Fibroblast of peridontal ligament (primary cell): ENCODE measurements at regions not wholly inside any gene's neighbourhood (a gene's known extent, or its start where the extent isn't known, plus 50 kb on each side); places are given as distances from the start of the nearest gene placed in this dataset.

Experiments used
- DNase-seq: peaks from one replicate; pipeline ENCODE4 v3.0.0-alpha.2; 2010; ENCODE audit errors: extremely low read depth

- DNase-seq = no peak
Observed at GRCh38 chr11:80365076-80365725, 924.4 kb upstream of the TENM4 start.

DNA sequence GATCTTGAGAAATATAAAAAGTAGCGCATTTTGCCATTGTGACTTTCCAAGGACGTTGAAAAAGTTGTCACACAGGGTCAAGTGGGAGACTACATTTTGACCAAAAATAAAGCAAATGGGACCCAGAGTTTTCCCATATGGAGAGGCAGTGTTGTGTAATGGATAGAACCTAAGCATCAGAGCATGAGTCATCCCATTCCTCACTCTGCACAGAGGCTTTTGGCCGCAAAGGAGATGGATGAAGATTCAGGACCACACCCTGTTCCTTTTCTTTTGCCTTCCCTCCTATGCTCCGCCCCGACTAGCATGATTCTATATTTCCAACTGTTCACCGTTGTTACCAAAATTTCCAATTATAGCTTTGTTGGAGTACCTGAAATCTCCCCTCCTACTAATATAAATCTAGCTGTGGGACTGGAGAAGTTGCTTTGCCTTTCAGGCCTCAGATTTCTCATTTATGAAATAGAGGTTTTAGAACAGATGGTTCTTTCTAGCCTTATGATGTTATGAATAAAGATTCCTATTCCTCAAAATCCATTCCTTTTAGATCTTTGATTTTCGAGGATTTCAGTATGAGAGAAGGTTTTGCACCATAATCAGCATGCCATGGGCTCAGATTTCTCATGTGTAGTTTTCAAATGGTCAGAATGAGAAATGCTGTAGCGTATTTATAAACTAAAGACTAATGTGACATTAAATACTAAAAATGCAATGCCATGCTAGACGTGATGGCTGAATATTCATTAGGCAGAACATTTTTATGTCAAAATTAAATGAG, 921.9 kb upstream of the TENM4 start:
- no peak for DNase-seq

GRCh38 chr11:80355251-80355650, 914.4 kb upstream of the TENM4 start:
- no peak for DNase-seq

GRCh38 chr11:80350541-80350940, 909.7 kb upstream of the TENM4 start:
- no peak for DNase-seq

DNA sequence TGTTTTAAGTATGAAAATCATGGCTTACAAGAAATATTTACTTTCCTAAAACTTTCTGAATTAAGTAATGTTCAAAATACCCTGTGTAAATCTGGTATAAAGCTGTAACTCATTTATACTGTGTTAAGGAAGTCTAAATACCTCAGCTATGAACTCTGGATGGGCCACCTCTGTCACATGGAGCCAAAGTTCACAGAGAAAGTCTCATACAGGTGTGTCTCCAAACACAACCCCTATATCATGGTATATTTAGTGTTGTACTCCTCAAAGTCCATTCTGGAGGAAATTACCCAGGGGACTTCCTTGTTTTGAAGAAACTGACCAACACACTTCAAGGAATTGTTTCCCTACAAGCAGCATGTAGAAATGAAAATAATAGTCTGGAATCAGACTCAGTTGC, 909.2 kb upstream of the TENM4 start:
- no peak for DNase-seq

DNA sequence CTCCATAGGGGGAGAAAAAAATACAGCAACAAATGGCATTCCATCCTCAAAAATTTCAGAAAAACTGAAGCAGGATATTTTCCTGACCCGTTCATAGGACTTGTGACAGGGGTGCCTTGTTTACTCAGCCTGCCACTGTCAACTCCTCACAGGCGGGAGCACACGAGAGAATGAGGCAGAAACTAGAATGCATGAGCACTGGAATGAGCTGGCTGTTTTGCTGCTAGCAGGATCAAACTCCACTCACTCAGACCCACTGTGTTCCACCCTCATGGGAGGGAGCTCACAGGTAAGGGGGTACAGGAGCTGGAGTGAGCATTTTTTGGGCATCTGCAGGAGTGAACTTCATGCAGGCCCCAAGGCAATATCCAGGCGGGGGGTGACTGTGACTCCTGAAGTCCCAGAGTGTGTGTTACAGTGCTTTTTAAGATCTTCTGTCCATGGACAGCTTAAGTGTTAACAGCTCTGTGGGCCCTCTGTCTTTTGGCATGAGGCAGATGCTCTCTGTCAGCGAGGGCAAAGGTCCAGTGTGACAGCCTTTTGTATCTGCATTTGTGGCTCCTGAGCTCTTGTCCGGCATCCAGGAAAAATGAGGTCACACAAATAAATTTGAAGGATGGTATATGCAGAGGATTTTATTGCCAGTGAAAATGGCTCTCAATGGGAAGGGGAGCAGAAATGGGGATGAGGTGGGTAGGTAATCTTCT, 905.7 kb upstream of the TENM4 start:
- no peak for DNase-seq

- DNase-seq = no peak
Observed at GRCh38 chr11:80343436-80343835, 902.6 kb upstream of the TENM4 start.

DNA sequence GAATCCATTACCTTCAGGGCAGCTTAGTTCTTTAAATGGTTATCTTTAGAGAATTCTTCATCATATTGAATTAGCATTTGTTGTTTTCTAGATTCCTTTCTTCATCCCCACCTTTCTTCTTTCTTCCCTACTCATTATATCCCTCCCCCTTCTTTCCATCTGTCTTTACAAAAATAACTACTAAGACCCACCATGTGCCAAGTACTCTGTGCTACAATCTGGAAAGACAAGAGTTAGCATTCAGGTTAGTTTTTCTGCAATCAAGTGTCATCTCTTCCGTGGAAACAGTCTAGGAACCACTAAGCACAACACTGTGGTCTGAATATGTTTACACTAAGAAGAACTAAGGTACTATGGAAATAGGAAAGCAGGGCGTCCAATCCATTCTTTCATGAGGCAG, 897.4 kb upstream of the TENM4 start:
- DNase-seq = no peak

- no peak for DNase-seq
Observed at GRCh38 chr11:80331694-80332093, 890.9 kb upstream of the TENM4 start.

DNA sequence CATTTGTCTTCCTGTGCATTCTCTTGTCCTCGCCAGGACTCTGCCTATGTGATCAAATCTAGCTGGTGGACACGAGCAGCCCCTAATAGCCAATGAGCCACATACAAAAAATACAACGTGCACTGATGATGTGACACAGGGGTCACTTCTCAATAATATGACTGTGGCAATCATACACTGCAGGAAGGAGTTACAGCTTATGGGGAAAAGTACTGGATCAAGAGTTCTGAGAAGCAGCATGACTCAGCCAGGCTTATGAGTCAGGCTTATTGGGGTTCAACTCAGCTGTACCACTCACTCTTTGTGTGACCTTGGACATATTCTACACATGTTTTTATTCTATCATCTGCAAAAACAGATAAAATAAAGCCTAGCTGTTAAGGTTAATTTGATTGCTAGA, 889.4 kb upstream of the TENM4 start:
- DNase-seq = no peak

DNA sequence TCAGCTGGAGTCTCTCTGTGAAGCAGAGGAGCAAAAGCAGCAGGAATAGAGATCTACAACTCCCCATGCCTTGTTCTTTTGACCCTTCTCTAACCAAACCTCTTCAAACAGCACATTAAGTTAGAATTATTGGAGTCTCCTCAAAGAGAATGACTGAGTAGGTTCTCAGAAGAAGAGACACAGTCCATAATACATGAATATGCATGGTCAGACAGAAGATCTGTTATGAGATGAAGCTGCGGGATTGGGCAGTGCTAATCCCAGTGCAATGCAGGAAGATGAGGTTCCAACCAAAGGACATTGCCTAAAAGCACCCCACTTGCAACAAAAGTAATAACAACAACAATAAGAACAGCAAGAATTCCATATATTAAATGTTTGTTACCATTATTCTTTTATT, 887.9 kb upstream of the TENM4 start:
- DNase-seq = no peak

DNA sequence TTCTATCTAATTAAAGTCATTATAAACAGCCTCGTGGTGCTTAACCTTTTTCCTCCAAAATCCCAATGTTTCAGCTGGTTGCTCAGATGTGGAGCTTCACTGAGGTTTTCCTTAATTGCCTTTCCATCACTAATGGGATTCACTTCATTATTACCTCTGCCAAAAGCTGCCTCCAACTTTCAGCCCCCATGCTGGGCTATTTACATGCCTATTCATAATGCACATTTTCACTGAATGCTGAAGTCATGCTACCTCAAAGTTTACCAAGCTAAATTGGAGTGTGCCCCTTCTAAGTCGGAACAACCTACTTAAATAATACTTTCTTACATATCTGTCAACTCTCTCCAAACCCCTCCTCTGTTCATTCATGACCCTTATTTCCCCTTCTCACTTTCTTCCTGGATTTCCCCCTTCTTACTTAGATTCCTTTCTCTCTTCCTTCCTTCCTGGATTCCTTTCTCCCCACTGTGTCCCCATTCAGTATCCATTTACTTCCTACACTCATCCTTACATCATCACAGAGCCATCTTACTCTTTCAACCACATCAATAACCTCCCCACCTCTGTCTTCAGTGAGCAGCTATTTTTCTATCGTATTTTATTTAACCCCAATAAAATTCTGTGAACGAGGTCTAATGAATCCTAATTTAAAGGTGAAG, 887.3 kb upstream of the TENM4 start:
- DNase-seq = no peak

- no peak for DNase-seq
Observed at GRCh38 chr11:80321786-80322185, 881.0 kb upstream of the TENM4 start.

- DNase-seq = no peak
Observed at GRCh38 chr11:80320765-80321164, 879.9 kb upstream of the TENM4 start.

- no peak for DNase-seq
Observed at GRCh38 chr11:80320226-80320625, 879.4 kb upstream of the TENM4 start.

DNA sequence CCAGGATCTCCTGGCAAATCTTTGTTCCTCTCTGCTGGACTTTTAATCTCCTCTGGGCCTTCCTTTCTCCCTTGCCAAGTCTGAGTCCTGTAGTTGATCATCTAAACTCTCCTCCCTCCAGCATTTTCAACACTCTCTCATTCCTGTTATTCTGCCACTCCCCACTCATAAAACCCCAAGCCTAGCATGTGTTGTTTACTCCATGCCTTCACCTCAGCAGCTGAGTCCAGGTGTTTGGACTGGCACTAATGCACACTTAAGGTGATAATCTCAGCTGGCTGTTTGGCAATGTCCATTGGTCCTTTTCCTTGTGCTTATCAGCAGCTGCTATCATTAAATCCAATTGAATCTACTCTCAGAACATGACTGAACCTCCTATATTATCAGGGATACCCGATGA, 876.8 kb upstream of the TENM4 start:
- no peak for DNase-seq

- no peak for DNase-seq
Observed at GRCh38 chr11:80315200-80315599, 874.4 kb upstream of the TENM4 start.

GRCh38 chr11:80309301-80309700, 868.5 kb upstream of the TENM4 start:
- DNase-seq = no peak

DNA sequence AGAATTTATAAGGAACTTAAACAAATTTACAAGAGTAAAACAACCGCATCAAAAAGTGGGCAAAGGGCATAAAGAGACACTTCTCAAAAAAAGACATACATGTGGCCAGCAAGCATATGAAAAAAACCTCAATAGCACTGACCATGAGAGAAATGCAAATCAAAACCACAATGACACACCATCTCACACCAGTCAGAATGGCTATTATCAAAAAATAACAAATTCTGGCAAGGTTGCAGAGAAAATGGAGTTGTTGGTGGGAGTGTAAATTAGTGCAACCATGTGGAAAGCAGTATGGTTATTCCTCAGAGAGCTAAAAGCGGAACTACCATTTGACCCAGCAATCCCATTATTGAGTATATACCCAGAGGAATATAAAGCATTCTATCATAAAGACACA, 866.8 kb upstream of the TENM4 start:
- no peak for DNase-seq

DNA sequence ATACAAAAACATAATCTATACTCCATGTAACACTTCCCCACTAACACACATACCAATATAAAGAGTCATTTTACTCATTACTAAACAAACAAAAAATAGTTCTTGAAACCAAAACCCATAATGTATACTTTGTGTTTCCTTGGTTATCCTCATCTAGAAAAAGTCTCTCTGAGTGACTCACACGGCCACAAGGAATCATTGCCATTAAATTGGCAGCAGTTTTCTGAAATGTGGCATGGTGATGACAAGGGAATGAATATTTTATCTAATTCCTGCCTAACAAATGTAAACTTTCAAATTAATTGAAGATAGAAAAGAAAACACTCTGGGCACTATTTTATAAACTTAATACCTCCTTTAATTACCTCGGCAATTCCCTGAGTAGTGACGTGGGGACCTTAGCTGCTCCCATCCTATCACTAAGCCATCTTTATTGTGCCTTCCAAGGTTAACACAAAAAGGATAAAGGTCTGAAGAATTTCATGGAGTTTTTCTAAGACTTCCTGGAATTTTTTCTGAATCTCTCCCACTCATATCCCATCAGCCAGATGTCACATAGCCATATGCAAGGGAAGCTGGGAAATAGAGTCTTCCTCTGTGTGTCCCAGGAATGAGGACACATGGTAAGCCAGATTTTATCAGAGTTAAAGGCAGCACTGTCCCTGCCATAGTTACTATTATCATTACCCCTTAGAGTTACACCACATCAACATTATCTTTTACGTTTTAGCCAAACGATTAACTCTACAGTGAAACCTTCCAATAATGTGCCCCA, 857.2 kb upstream of the TENM4 start:
- peak; percentile 33 for DNase-seq

DNA sequence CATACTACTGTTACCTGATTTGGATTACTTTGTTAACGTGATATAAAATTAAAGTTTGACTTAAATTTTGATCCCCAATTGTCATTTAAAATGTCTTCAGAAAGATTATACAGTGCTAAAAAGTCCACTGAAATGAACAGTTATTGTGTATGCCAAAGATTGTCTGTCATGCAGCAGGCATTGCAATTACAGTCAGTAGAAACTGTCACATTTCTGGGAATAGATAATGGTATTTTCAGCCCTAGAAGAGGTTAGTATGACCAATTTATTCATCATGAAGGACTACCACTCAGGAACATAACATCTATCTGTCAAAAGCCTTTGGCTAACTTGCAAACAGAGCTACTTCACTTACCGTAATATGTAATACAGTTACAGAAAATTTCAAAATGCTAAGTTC, 852.5 kb upstream of the TENM4 start:
- no peak for DNase-seq
